CD4-positive, CD25-positive, alpha-beta regulatory T cell (primary cell): ENCODE measurements at regions not wholly inside any gene's neighbourhood (a gene's known extent, or its start where the extent isn't known, plus 50 kb on each side); places are given as distances from the start of the nearest gene placed in this dataset.

ENCODE experiments used
- ATAC-seq, 2 donors: fragments of 150-1000 bp; cut with Tn5 transposase; one replicate each; pipeline ENCODE4 v1.10.0; 2021; ENCODE audit warnings: low read depth in 2 of 2, moderate number of reproducible peaks in 2 of 2, moderate library complexity in 1 of 2
- DNase-seq, 3 donors: peaks; one replicate each; pipeline versions ENCODE4 v3.0.0 to v3.0.0-alpha.2; 2012 to 2022; ENCODE audit warnings: mixed read lengths in 1 of 3
- H3K27ac ChIP-seq: one replicate; pipeline ENCODE4 v1.7.0; 2013; ENCODE audit warnings: mild to moderate bottlenecking, low read length; ENCODE audit not compliant: insufficient read depth, poor library complexity, severe bottlenecking
- H3K27me3 ChIP-seq: one replicate; pipeline ENCODE4 v1.7.0; 2013; ENCODE audit warnings: low read length; ENCODE audit not compliant: control insufficient read depth, insufficient read depth
- H3K36me3 ChIP-seq: one replicate; pipeline ENCODE4 v1.7.0; 2013; ENCODE audit warnings: mild to moderate bottlenecking, low read length, moderate library complexity; ENCODE audit not compliant: control insufficient read depth, insufficient read depth
- H3K4me1 ChIP-seq: 2 replicates; pipeline ENCODE4 v1.7.0; 2013; ENCODE audit warnings: mild to moderate bottlenecking, low read length; ENCODE audit not compliant: insufficient read depth, control insufficient read depth, poor library complexity, severe bottlenecking
- H3K4me3 ChIP-seq: one replicate; pipeline ENCODE4 v1.7.0; 2013; ENCODE audit warnings: low read depth, mild to moderate bottlenecking, low read length, moderate library complexity
- H3K9me3 ChIP-seq, 2 experiments: 1 replicate in 1 of 2; 2 replicates in 1 of 2; pipeline ENCODE4 v1.7.0; 2013; ENCODE audit warnings: low read length in 2 of 2, mild to moderate bottlenecking in 1 of 2, moderate library complexity in 1 of 2; ENCODE audit not compliant: control insufficient read depth in 2 of 2
- H3K27ac Mint-ChIP-seq, 3 donors: one replicate each; pipeline ENCODE4 v1.8.0; 2020 to 2022; ENCODE audit warnings: mild to moderate bottlenecking in 3 of 3, mixed read lengths in 3 of 3, moderate library complexity in 2 of 3
- H3K27me3 Mint-ChIP-seq: one replicate; pipeline ENCODE4 v1.8.0; 2022; ENCODE audit warnings: mild to moderate bottlenecking, mixed read lengths
- H3K36me3 Mint-ChIP-seq: one replicate; pipeline ENCODE4 v1.8.0; 2020; ENCODE audit warnings: mixed read lengths
- H3K4me1 Mint-ChIP-seq, 4 donors: one replicate each; pipeline ENCODE4 v1.8.0; 2020 to 2022; ENCODE audit warnings: mixed read lengths in 4 of 4, mild to moderate bottlenecking in 1 of 4
- H3K4me3 Mint-ChIP-seq, 4 donors: one replicate each; pipeline ENCODE4 v1.8.0; 2020 to 2022; ENCODE audit warnings: mild to moderate bottlenecking in 4 of 4, mixed read lengths in 4 of 4, moderate library complexity in 3 of 4
- H3K9me3 Mint-ChIP-seq, 7 donors: one replicate each; pipeline ENCODE4 v1.8.0; 2020 to 2022; ENCODE audit warnings: mixed read lengths in 7 of 7, mild to moderate bottlenecking in 3 of 7, moderate library complexity in 2 of 7

DNA sequence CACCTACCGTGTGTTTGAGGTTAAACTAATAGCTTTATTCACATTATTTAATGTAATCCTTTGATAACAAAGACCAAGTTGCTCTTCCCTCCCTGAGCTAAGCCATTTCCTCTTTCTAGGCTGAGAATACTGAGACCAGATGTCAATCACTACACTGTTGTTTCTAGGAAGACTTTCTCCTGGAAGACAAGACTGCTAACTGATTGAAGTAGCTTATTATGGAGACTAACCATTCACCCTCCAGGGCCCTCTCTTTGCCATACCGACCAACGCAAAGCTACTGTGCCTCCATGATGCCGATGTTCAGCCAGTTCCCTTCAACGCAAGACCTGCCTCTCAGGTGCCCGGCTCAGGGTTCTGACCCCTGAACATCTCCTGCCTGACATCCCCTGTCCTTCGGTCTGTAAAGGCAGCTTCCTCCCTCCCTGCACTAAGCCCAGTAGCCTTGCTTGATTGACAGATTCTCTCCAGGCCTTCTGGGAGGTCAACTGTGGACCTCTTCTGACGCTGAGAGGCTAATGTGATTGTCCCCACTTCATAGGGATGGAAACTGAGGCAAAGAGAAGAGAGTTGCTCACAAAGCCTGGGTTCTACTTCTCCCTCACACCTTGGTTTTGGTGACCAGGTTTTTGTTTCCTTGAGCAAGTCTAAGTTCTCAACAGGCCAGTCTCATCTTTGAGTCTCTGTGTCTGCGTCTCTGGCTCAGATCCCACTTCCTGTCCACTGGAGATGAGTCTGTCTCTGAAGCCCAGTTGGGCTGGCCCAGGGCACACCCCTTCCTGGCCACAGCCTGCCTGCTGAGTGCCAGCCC lies 259.7 kb upstream of the IRX2 start:
- Histone ChIP-seq H3K4me3 (no peak overlapping the region), H3K27ac (no peak overlapping the region), H3K36me3 (no peaks in the 10 kb centered on the region), H3K27me3 (no peaks in the 10 kb centered on the region), H3K9me3 (no peaks in the 10 kb centered on the region), H3K4me1 (no peaks in the 10 kb centered on the region)
- DNase-seq (no peak), ATAC-seq (no peak)
- H3K4me1 Mint-ChIP-seq = no peaks in the 10 kb centered on the region
- H3K9me3 Mint-ChIP-seq = peaks cover 0 to 12% (median 4%) of the 10 kb centered on the region in 7 donors
- no peak overlapping the region for H3K27ac Mint-ChIP-seq
- no peaks in the 10 kb centered on the region for H3K27me3 Mint-ChIP-seq
- H3K4me3 Mint-ChIP-seq = no peak overlapping the region
- H3K36me3 Mint-ChIP-seq = no peaks in the 10 kb centered on the region

DNA sequence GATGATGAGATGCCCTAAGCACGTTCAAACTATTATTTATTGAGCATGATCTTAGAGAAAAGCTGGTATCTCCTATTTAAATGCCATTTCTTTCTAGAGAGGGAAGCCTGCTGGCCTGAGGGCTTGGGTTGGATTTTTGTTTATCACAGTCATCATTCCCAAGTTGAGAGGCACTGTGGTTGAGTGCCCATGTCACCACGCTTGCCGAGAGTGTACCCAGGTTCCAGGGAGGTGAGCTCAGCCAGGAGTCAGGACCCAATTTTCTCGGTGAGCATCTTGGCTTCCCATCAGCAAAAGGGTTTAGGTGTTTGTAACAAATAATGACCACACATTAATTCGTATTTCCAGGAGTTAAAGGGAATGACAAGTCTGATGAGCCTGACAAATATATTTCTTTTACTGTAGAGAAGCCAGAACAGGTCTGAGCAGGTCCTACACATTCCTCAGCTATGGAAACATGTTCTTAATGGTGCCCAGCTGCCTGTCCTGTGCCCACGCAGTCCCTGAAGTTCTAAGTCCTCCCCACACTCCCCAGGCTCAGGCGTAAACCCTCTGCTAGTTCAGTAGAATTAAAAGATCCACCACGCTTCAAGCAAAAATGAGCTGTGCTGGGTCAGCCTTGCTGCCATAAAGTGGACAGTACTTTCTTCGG lies 258.9 kb upstream of the IRX2 start:
- H3K4me3 Mint-ChIP-seq = no peak overlapping the region
- no peak overlapping the region for H3K4me3 ChIP-seq
- H3K36me3 ChIP-seq = no peaks in the 10 kb centered on the region
- no peaks in the 10 kb centered on the region for H3K4me1 ChIP-seq
- H3K4me1 Mint-ChIP-seq = no peaks in the 10 kb centered on the region
- H3K27ac ChIP-seq = no peak overlapping the region
- DNase-seq (no peak), ATAC-seq (no peak)
- H3K27ac Mint-ChIP-seq = no peak overlapping the region
- H3K9me3 ChIP-seq = no peaks in the 10 kb centered on the region
- peaks cover 0 to 15% (median 7%) of the 10 kb centered on the region in 7 donors for H3K9me3 Mint-ChIP-seq
- no peaks in the 10 kb centered on the region for H3K27me3 ChIP-seq
- no peaks in the 10 kb centered on the region for H3K27me3 Mint-ChIP-seq
- H3K36me3 Mint-ChIP-seq = no peaks in the 10 kb centered on the region

DNA sequence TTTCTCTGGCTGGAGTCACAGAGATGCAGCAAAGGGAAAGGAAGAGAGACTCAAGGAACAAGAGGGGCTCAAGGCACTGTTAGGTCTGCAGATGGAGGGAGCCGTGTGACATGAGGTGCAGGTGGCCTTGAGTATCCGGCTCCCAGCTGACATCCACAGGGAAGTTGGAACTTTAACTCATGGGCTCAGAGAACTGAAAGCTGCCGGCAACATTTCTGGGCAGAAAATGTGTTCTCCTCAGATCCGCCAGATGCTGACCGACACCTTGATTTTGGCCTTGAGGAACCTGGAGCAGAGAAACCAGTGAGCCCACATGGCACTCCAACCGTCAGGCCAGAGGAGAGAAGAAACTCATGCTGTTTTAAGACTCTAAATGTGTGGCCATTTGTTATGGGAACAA lies 258.1 kb upstream of the IRX2 start:
- Histone ChIP-seq H3K4me1 (no peaks in the 10 kb centered on the region), H3K36me3 (no peaks in the 10 kb centered on the region), H3K4me3 (no peak overlapping the region), H3K27ac (no peak overlapping the region), H3K9me3 (peaks cover 0 to 2% of the 10 kb centered on the region in 2 experiments), H3K27me3 (no peaks in the 10 kb centered on the region)
- Mint-ChIP-seq H3K27ac (no peak overlapping the region), H3K27me3 (no peaks in the 10 kb centered on the region), H3K4me1 (no peaks in the 10 kb centered on the region), H3K9me3 (peaks cover 0 to 16% (median 4%) of the 10 kb centered on the region in 7 donors), H3K36me3 (no peaks in the 10 kb centered on the region), H3K4me3 (no peak overlapping the region)
- ATAC-seq (no peak), DNase-seq (no peak)

DNA sequence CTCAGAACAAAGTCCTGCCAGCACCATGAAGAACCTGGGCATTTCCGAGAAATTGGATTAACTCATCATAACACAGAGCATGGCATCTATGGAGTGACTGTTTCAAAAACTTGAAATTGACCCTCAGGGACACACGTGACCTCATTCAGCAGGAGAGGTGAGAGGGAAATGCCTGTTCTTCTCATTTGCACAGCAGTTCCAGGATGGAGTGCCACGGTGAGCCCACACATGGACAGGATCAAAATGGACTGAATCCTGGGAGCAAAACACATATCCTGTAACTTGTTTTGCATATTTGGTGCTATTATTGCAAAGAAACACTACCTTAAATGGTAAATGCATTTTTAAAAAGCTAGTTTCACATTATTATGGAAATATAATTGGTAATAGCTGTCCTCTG lies 256.1 kb upstream of the IRX2 start:
- Mint-ChIP-seq H3K4me3 (no peak overlapping the region), H3K4me1 (no peaks in the 10 kb centered on the region), H3K36me3 (no peaks in the 10 kb centered on the region), H3K27me3 (no peaks in the 10 kb centered on the region), H3K9me3 (peaks cover 0 to 17% (median 4%) of the 10 kb centered on the region in 7 donors), H3K27ac (no peak overlapping the region)
- Histone ChIP-seq H3K4me1 (no peaks in the 10 kb centered on the region), H3K27ac (no peak overlapping the region), H3K9me3 (peaks cover 0 to 2% of the 10 kb centered on the region in 2 experiments), H3K36me3 (no peaks in the 10 kb centered on the region), H3K4me3 (no peak overlapping the region), H3K27me3 (no peaks in the 10 kb centered on the region)
- no peak for DNase-seq
- no peak for ATAC-seq

DNA sequence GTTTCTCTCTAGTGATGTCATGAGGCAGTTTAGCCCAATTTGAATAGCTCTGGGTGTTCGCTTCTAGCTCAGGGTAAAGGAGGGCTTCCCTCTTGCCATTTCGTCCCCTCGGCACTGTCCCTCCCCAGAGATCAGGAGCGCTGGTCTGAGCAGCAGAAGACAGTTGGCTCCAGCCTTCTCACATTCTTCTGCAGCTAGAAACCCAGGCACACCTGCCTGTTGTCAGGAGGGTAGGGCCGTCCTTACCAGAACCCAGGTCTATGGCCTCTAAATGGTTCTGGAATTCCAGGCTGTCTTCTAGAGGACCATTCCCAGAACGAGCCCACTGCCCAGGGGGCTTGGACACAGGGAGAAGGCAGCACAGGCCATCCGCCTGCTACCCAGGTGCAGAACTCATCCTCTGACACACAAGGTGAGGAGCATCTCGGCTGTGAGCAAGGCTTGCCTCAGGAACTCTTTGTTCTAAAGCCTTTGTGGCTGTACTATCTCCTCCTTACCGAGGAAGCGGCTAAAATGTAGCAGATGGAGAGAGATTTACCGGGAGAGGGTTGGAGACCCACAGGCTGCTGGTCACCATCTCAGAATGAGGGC lies 255.6 kb upstream of the IRX2 start:
- Mint-ChIP-seq H3K9me3 (peaks cover 0 to 20% (median 4%) of the 10 kb centered on the region in 7 donors), H3K27ac (no peak overlapping the region), H3K4me3 (no peak overlapping the region), H3K36me3 (no peaks in the 10 kb centered on the region), H3K27me3 (no peaks in the 10 kb centered on the region), H3K4me1 (no peaks in the 10 kb centered on the region)
- DNase-seq (no peak), ATAC-seq (no peak)
- no peaks in the 10 kb centered on the region for H3K36me3 ChIP-seq
- peaks cover 0 to 2% of the 10 kb centered on the region in 2 experiments for H3K9me3 ChIP-seq
- H3K27me3 ChIP-seq = no peaks in the 10 kb centered on the region
- no peaks in the 10 kb centered on the region for H3K4me1 ChIP-seq
- no peak overlapping the region for H3K27ac ChIP-seq
- no peak overlapping the region for H3K4me3 ChIP-seq

DNA sequence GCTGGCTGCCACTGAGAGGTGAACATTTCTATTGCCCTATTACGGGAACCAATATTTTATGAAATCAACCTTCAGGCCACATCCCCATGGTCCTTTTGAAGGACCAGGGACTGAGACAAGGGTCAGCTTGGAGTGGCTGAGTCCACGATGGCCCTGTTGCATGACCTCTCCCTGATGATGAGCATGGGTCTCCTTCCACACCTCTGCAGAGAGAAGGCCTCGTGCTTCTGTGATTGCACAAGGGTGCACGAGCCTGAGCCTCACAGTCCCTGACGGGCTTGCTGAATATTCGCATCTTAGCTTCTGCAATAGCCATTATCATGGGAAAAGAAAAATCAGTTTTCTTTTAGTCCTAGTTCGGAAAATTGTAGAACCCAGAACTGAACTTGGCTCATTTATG lies 255.0 kb upstream of the IRX2 start:
- Histone ChIP-seq H3K4me3 (no peak overlapping the region), H3K9me3 (peaks cover 0 to 2% of the 10 kb centered on the region in 2 experiments), H3K4me1 (no peaks in the 10 kb centered on the region), H3K27me3 (no peaks in the 10 kb centered on the region), H3K27ac (no peak overlapping the region), H3K36me3 (no peaks in the 10 kb centered on the region)
- no peak for DNase-seq
- Mint-ChIP-seq H3K36me3 (no peaks in the 10 kb centered on the region), H3K4me1 (no peaks in the 10 kb centered on the region), H3K4me3 (no peak overlapping the region), H3K9me3 (peaks cover 0 to 21% (median 4%) of the 10 kb centered on the region in 7 donors), H3K27ac (no peak overlapping the region), H3K27me3 (no peaks in the 10 kb centered on the region)
- ATAC-seq = no peak

DNA sequence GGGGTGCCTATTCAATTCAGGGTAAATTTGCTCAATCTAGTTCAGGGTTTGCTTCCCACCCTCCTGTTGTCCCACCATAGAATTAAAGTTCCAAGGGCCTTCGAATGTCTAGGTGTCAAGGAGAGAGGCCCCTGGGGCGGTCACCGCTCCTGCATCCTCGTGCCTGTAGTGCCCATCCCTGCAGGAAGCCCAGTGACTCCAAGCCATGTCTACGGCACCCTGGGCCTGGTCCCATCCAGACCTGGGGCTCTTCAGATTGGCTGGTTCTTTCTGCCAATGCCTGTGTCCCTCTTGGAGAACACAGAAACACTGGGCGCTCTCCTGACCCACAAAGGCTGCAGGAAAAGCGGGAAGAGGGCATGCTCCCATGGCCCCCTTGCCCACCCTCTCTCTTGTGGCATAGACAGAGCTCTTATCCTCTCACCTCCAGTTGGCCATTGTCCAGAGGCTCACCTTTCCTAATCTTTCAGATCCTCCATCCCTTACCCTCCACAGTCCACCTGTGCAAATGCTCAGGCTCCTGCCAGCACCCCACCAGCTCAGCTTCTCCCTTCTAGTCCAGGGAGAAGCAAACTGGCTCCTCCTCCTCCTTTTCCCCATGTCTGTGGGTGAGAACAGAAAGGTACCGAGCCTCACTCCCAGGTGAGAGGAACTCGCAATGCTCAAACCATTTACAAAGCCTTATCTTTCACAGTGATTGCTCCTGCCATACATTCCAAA lies 253.0 kb upstream of the IRX2 start:
- no peak overlapping the region for H3K4me3 ChIP-seq
- Mint-ChIP-seq H3K36me3 (no peaks in the 10 kb centered on the region), H3K27ac (no peak overlapping the region), H3K4me3 (no peak overlapping the region), H3K9me3 (peaks cover 0 to 19% (median 5%) of the 10 kb centered on the region in 7 donors), H3K27me3 (no peaks in the 10 kb centered on the region), H3K4me1 (no peaks in the 10 kb centered on the region)
- ATAC-seq (no peak), DNase-seq (no peak)
- no peaks in the 10 kb centered on the region for H3K27me3 ChIP-seq
- H3K9me3 ChIP-seq = peaks cover 0 to 2% of the 10 kb centered on the region in 2 experiments
- no peak overlapping the region for H3K27ac ChIP-seq
- no peaks in the 10 kb centered on the region for H3K4me1 ChIP-seq
- H3K36me3 ChIP-seq = no peaks in the 10 kb centered on the region
